Globus pallidus (tissue), 1 donor: ENCODE measurements at regions not wholly inside any gene's neighbourhood (a gene's known extent, or its start where the extent isn't known, plus 50 kb on each side); places are given as distances from the start of the nearest gene placed in this dataset.
A peak's percentile ranks its signal among the peaks of the same experiment; 100 is the strongest.

Experiments
- DNase-seq: peaks from one replicate; pipeline ENCODE4 v3.0.0-alpha.2; 2015; ENCODE audit warnings: low spot score

DNA sequence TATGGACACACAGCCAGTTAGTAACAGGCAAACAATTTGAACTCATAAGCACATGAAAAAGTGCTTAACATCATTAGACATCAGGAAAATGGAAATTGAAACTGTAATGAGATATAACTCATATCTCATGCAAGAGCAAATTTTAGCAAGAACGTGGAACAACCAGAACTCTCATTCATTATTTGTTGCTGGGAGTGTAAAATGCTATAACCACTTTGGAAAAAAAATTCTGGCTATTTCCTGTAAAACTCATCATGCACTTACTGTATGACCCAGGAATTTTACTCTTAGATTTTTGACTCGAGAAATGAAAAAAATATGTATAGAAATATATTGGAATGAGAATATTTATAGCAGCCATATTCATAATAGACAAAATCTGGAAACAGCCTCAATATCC is 205.7 kb upstream of the PUM3 start:
- DNase-seq = no peak

GRCh38 chr9:3047912-3048311 is 204.0 kb upstream of the PUM3 start:
- no peak for DNase-seq

DNA sequence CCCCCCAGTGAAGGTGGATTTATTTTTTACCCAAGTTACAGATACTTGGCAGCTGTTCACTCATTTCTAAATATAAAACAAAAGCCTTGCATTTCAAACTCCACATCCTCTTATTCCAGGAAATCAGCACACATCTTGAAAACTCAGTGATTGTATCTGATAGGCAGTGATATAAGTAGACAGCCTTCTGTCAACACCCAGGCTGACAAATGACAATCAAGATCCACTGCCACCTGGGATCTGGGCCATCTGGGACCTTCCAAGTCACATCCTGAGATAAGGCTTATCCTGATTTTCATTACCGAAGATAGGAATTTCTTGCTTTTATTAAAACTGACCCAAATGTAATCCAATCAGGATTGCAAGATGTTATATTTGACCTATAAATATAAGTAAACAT is 201.3 kb upstream of the PUM3 start:
- DNase-seq = no peak

DNA sequence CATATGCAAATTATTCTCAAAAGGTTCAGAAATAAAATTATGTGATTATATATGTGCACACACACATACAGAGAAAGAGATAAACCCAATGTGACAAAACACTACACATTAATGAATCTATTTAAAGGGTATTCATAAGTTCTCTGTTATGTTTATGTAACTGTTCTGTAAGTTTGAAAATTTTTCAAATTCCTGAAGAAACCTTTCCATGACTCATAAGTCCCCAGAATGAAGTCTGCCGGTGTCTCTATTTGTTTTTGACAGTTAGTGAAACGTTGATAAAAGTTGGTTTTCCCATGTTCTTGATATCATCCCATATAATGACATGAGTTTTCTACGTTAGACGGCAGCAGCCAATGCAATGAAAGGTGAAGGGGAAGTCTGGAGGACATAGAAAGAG is 199.5 kb upstream of the PUM3 start:
- no peak for DNase-seq

GRCh38 chr9:3040761-3041160 is 196.9 kb upstream of the PUM3 start:
- DNase-seq = no peak

DNA sequence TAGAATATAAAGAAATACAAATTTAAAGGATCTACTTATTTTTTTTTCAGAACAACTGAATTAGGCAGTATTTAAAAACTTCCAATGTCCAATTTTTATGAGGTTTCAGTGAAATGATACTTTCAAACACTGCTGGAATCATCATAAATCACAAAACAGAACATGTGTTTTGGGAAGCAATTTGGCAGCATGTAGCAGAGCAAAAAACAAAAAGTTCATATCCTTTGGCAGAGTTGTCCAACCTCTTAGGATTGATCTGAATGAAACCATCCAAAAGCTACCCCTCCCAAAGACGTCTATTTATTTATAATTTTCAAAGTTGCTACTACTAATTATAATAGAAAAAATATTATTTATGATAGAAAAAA is 192.4 kb upstream of the PUM3 start:
- no peak for DNase-seq

DNA sequence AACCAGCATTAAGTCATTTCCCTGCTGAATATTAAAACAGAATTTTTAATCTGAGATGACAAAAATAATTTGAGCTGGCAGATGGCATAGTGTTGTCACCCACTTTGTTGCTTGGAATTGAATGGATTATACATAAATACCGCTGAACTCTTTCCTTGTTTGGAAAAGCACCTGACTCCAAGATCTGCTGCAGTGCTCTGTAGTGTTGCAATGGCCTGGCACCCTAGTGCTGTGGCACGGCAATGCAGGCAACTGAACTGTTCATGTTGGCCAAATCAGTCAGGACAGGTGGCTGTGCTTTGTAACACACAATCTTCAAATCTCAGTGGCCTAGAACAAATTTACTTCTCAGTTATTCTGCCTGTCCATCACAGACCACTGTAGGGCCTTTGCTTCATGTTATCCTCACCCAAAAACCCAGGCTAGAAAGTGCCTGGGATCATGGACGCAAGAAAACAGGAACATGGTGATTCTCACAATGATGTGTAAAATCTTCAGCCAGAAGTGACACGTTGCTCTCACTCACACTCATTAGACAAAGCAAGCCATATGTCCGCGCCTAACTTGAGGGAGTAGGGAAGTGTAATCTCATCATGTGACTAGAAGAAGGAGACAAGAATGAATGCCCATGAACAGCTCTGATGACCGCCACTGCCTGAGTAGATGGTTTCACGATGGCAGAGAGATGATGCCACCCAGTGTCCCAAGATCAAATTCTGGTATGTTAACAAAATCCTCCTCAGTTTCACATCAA is 191.9 kb upstream of the PUM3 start:
- peak; percentile 26 for DNase-seq

- no peak for DNase-seq
These were observed 189.0 kb upstream of the PUM3 start for GRCh38 chr9:3032898-3033297.

GRCh38 chr9:3028535-3028934 is 184.6 kb upstream of the PUM3 start:
- DNase-seq = no peak

DNA sequence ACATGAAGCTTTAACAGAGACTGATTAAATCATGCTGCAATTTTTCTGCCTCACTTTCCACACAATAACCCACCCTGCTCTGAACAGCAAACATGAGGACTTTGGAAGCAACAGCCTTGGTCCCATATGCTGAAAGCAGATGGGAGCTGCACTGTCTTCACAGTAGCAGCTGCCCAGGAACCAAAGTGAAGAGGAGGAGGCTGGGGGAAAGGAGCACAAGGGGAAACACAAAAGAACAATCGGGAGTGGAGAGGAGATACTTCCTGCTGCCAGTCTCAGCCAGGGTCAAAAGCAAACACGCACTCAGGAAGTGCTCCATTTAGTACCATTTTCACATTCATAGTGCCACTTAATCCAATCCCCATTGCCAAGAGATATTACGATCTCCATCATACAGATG is 183.3 kb upstream of the PUM3 start:
- no peak for DNase-seq

DNA sequence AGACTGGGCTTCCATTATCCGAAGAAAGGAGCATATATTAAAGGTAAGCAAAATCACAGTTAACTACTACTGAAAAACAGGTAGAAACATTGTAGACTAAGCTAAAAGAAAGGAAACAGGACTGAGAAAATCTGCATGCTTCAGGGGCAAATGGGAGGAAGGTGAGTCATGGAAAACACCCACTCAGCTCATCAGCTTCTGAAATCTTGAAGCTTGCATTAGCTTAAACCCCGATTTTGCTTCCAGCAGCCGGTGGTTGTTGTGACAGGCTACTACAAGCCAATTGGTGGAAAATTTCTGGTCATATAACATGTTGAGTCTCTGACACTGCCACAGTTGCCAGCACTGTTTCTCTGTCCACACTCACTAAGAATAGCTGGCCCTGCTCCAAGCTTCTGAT is 179.6 kb upstream of the PUM3 start:
- DNase-seq = no peak

- DNase-seq = no peak
These were observed 174.9 kb upstream of the PUM3 start for GRCh38 chr9:3018691-3019230.

DNA sequence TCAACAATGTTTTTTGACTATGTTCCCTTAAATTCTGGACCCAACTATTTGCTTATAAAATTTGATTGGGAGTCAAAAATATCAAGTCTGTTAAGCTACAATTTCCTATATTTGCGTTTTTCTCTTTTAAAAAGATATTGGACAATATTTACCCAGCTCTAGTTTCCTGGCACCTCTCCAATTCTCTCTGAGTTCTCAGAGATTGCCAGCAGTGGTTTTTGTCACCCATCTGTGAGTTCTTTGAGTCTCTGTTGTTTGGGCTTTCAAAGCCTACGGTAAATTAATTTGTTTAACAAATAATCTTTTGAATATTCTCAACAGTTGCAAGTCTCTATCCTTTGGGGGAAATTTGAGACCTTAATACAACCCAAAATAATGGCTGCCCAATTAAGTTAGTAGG is 174.2 kb upstream of the PUM3 start:
- no peak for DNase-seq

DNA sequence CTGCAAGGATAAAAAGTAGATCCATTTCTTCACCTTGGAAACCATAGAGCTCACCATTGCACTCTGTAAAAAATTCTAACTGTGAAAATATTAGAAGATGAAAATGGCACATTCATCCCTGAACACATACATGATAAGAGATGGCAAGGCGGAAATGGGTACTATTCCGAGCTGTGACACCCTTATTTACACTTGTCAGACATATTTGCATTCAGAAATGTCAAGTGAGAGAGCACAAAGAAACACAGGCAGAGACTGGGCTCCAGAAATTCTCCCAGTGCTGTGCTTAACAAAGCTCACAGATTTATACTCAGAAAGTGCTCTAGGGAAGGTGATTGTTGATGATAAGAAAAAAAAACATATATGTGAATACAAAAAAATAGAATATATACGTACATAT is 170.3 kb upstream of the PUM3 start:
- no peak for DNase-seq

DNA sequence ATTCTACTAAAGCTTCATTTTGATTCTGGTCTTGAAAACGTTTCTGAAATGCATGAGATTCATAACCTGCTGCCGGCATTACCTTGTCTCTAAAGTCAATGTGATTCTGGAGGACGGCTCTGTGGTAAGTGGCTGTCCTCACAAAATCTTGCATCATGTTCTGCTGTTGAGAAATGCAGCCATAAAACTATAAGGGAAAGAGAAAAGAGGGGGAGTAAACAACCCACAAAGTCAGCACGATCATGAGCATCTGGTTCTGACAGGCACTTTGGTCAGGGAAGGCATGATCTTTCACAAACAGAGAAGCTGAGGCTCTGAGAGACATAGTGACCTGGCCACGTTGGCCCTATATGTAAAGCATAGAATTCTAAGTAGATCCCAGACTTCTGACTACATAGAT is 168.9 kb upstream of the PUM3 start:
- no peak for DNase-seq

- DNase-seq = no peak
These were observed 168.3 kb upstream of the PUM3 start for GRCh38 chr9:3012245-3012644.

- no peak for DNase-seq
These were observed 164.2 kb upstream of the PUM3 start for GRCh38 chr9:3008091-3008490.

DNA sequence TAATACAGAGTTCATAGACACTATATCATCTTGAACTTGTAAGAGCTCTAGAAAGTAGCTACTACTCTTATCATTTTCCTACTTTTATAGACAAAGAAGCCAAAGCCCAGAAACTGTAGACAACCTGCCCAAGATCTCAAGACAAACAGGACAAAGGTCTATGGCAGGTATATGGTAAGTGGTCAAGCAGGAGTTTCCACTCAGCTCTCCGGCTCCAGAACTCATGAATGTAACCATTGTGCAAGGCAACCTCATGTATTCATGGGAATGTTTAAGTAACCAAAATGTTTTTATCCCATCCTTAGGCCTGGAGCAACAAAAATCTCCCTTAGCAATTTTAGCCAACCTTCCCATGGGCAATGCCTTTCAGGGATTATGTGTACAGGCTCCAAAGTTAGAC is 163.4 kb upstream of the PUM3 start:
- no peak for DNase-seq

GRCh38 chr9:3006851-3007250 is 163.0 kb upstream of the PUM3 start:
- DNase-seq = no peak

DNA sequence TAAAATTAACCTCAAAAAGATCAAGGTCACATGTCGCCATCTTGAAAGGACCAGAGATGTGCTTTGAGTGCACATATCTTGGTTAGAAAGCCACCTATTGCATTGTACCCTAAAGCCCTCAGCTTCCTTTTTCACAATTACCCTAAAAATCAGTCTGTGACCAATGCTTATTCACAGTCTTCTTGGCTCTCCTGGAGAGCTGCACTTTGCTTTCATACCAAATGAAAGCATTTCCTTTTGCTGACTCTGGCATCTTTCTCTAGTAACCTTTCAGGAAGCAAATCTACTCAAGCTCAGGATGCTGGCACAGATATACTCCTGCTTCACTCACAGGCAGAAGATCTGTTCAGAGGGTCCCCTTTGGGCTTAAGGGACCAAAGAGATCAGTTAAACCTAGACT is 160.7 kb upstream of the PUM3 start:
- no peak for DNase-seq

DNA sequence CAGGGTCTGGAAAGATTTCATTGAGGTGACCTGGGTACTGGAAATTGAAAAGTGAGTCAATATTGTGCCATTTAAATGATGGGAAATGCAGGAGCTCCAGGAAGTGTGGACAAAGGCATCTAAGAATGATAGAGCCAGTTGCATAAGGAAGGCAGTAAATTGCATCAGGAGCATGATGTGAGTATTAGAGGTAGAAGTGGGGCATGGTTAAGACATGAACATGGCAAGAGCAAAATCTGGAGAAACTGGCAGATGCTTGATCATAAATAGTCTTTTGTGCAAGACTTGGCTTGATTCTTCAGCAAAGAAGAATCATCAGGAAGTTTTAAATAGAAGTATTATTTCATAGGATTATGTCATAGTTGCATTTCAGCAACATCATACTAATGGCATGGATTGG is 157.4 kb upstream of the PUM3 start:
- no peak for DNase-seq

DNA sequence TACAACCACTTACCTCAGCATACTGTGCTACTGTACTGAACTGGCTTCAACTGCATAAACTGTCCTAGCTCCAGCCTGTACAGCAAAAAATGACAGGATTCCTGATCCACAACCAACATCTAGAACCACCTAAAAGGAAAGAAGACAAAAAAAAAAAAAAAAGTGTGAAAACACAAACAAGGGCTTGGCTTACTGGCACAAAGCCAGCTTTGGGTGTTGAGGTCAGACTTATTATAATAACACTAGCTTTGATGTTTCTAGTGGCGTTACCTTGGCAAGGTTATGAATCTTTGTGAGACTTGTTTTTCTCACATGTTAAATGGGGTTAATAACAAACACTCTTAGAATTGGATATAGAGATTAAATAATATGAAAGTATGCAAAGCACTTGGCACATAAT is 148.5 kb upstream of the PUM3 start:
- DNase-seq = no peak

DNA sequence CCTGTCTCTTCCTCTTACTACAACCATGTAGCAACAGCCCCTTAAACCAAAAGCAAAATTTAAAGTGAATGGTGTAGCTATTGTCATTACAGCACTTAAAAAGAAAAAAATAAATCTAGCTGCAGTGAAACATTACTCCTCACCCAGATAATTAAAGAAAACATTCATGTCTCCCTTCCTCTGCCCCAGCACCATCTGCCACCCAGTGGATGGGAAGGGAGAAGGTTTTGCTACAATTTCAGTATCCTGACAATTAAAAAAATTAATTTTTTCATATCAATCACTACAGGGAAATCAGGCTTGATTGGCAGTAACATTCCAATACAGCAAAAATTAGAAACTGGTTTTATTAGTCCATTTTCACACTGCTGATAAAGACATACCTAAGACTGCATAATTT is 147.4 kb upstream of the PUM3 start:
- no peak for DNase-seq

GRCh38 chr9:2987679-2988078 is 143.8 kb upstream of the PUM3 start:
- DNase-seq = no peak
